OCI-LY1 (cell line): ENCODE measurements at regions not wholly inside any gene's neighbourhood (a gene's known extent, or its start where the extent isn't known, plus 50 kb on each side); places are given as distances from the start of the nearest gene placed in this dataset.

Experiments used
- EZH2 ChIP-seq: fragments of 200-600 bp; sonication (generic), shearing (Covaris generic); IDR thresholded peaks from 2 replicates; pipeline ENCODE4 v1.8.0; 2017; ENCODE audit warnings: borderline replicate concordance, mixed run types, mild to moderate bottlenecking, antibody characterized with exemption, low read length, moderate library complexity, mixed read lengths
- TF ChIP-seq, protein P1 (sequence below): fragments of 200-600 bp; sonication (generic), shearing (Covaris generic); IDR thresholded peaks from 2 replicates; pipeline ENCODE4 v1.5.1; 2017; ENCODE audit warnings: mild to moderate bottlenecking, antibody characterized with exemption, low read length, moderate library complexity, mixed read lengths

DNA sequence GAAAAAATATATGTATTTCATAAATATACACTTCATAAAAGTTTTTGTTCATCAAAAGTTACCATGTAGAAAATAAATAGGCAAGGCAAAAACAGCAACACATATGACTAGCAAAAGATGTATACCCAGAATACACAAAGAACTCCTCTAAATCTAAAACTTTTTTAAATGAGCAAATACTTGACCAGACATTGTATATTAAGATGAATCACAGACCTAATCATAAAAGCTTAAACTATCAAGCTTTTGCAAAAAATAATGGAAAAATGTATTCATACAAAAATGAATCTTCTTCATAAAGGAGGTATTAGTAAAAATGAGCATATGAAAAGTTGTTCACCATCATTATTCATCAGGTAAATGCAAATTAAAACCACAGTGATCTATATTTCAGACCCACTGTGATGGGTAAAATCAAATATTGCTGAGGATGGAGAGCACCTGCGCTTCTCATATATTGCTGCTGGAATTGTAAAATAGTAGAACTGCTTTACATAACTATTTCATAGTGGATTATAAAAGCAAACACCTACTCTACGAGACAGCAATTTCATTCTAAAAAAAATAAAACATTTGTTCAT lies 78.3 kb upstream of the RGS1 start:
- TF ChIP-seq, protein P1, sequence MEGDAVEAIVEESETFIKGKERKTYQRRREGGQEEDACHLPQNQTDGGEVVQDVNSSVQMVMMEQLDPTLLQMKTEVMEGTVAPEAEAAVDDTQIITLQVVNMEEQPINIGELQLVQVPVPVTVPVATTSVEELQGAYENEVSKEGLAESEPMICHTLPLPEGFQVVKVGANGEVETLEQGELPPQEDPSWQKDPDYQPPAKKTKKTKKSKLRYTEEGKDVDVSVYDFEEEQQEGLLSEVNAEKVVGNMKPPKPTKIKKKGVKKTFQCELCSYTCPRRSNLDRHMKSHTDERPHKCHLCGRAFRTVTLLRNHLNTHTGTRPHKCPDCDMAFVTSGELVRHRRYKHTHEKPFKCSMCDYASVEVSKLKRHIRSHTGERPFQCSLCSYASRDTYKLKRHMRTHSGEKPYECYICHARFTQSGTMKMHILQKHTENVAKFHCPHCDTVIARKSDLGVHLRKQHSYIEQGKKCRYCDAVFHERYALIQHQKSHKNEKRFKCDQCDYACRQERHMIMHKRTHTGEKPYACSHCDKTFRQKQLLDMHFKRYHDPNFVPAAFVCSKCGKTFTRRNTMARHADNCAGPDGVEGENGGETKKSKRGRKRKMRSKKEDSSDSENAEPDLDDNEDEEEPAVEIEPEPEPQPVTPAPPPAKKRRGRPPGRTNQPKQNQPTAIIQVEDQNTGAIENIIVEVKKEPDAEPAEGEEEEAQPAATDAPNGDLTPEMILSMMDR, result no peak
- TF ChIP-seq EZH2, result no peak
